B cell (primary cell): ENCODE measurements at regions not wholly inside any gene's neighbourhood (a gene's known extent, or its start where the extent isn't known, plus 50 kb on each side); places are given as distances from the start of the nearest gene placed in this dataset.
"Not testable (repeated sequence)": the region's sequence is repeated elsewhere in the genome, so short reads cannot be mapped to it uniquely, and the experiment has no call there.

Experiments used
- ATAC-seq: fragments of 200-7000 bp; cut with Tn5 transposase; one replicate; pipeline ENCODE4 v1.10.0; 2021; ENCODE audit warnings: low read depth, mild to moderate bottlenecking, moderate number of reproducible peaks, moderate library complexity
- CTCF ChIA-PET: fragments of 350-600 bp; sonication (Branson Sonifier 250); formaldehyde crosslinking; loops from one replicate; lab custom pipeline; 2021; ENCODE audit warnings: antibody characterized with exemption, inconsistent platforms; lab: Charles Lee
- POLR2A ChIA-PET: fragments of 350-600 bp; sonication (Branson Sonifier 250); formaldehyde crosslinking; loops from one replicate; lab custom pipeline; 2021; ENCODE audit warnings: antibody characterized with exemption; lab: Charles Lee
- DNase-seq: peaks from one replicate; pipeline ENCODE4 v3.0.0; 2013
- H2AFZ ChIP-seq: 2 replicates; pipeline ENCODE4 v1.6.1; 2012; ENCODE audit warnings: mild to moderate bottlenecking, low read depth, low read length; ENCODE audit not compliant: insufficient read depth, poor library complexity, severe bottlenecking
- H3K27ac ChIP-seq, 2 donors: 1 replicate in 1 of 2; 2 replicates in 1 of 2; pipeline ENCODE4 v1.5.1; 2012 to 2013; ENCODE audit warnings: low read length in 2 of 2, mild to moderate bottlenecking in 2 of 2, moderate library complexity in 1 of 2
- H3K27me3 ChIP-seq, 4 experiments: fragments of 200-600 bp in 1 of 4; sonication (generic) in 1 of 4; replicated peaks in 1 of 4; 1 replicate in 2 of 4; 2 replicates in 2 of 4; pipeline versions ENCODE4 v1.6.1 to v1.7.0; 2013 to 2016; ENCODE audit warnings: low read length in 3 of 4, mild to moderate bottlenecking in 2 of 4, mixed read lengths in 1 of 4, moderate library complexity in 1 of 4; ENCODE audit not compliant: insufficient read depth in 4 of 4, control insufficient read depth in 3 of 4; ENCODE audit errors: control extremely low read depth in 1 of 4
- H3K36me3 ChIP-seq, 2 experiments: replicated peaks in 1 of 2; 1 replicate in 1 of 2; 2 replicates in 1 of 2; pipeline versions ENCODE4 v1.6.1 to v1.7.1; 2013; ENCODE audit warnings: low read length in 1 of 2; ENCODE audit not compliant: insufficient read depth in 2 of 2, control insufficient read depth in 1 of 2; ENCODE audit errors: control extremely low read depth in 1 of 2, extremely low read depth in 1 of 2
- H3K4me1 ChIP-seq, 2 donors: fragments of 200-600 bp in 1 of 2; sonication (generic) in 1 of 2; 1 replicate in 1 of 2; 2 replicates in 1 of 2; pipeline versions ENCODE4 v1.5.1 to v1.6.1; 2013 to 2017; ENCODE audit warnings: low read length in 2 of 2; ENCODE audit not compliant: control insufficient read depth in 2 of 2, insufficient read depth in 2 of 2
- H3K4me2 ChIP-seq: replicated peaks from 2 replicates; pipeline ENCODE3; 2012; ENCODE audit warnings: mild to moderate bottlenecking, low read depth, low read length; ENCODE audit not compliant: poor library complexity, severe bottlenecking
- H3K4me3 ChIP-seq, 5 experiments: fragments of 200-600 bp in 1 of 5; sonication (generic) in 1 of 5; 1 replicate in 3 of 5; 2 replicates in 2 of 5; pipeline versions ENCODE4 v1.5.1 to v1.7.0; 2011 to 2016; ENCODE audit warnings: low read length in 4 of 5, mild to moderate bottlenecking in 4 of 5, low read depth in 2 of 5, control low read depth in 1 of 5, moderate library complexity in 1 of 5; ENCODE audit not compliant: insufficient read depth in 1 of 5; ENCODE audit errors: control extremely low read depth in 1 of 5, extremely low read depth in 1 of 5
- H3K79me2 ChIP-seq: fragments of 200-600 bp; sonication (generic); one replicate; pipeline ENCODE4 v1.6.0; 2016; ENCODE audit warnings: low read length; ENCODE audit not compliant: control insufficient read depth, insufficient read depth
- H3K9ac ChIP-seq: fragments of 200-600 bp; sonication (generic); 2 replicates; pipeline ENCODE4 v1.6.1; 2017; ENCODE audit warnings: mild to moderate bottlenecking, low read length, moderate library complexity
- H3K9me3 ChIP-seq, 3 donors: one replicate each; pipeline versions ENCODE4 v1.6.1 to v1.7.1; 2013; ENCODE audit warnings: low read length in 2 of 3; ENCODE audit not compliant: control insufficient read depth in 2 of 3, insufficient read depth in 1 of 3; ENCODE audit errors: control extremely low read depth in 1 of 3
- H4K20me1 ChIP-seq: 2 replicates; pipeline ENCODE4 v1.6.0; 2012; ENCODE audit warnings: mild to moderate bottlenecking, low read length; ENCODE audit not compliant: insufficient read depth, control insufficient read depth, poor library complexity, severe bottlenecking
- H3K27ac Mint-ChIP-seq: one replicate; pipeline ENCODE4 v1.8.0; 2021; ENCODE audit warnings: mixed read lengths
- H3K27me3 Mint-ChIP-seq: one replicate; pipeline ENCODE4 v1.8.0; 2021; ENCODE audit warnings: mixed read lengths
- H3K4me1 Mint-ChIP-seq: one replicate; pipeline ENCODE4 v1.8.0; 2021; ENCODE audit warnings: mixed read lengths
- H3K4me3 Mint-ChIP-seq: one replicate; pipeline ENCODE4 v1.8.0; 2021; ENCODE audit warnings: mixed read lengths
- H3K9me3 Mint-ChIP-seq: one replicate; pipeline ENCODE4 v1.8.0; 2022; ENCODE audit warnings: mixed read lengths; ENCODE audit not compliant: insufficient read depth
- CTCF ChIP-seq: fragments of 200-600 bp; IDR thresholded peaks from one replicate; pipeline ENCODE4 v1.8.0; 2022; ENCODE audit warnings: antibody characterized with exemption, mild to moderate bottlenecking
- EZH2 ChIP-seq: IDR thresholded peaks from 2 replicates; pipeline ENCODE4 v1.6.1; 2012; ENCODE audit warnings: borderline replicate concordance, low read depth, mild to moderate bottlenecking, moderate library complexity, low read length; ENCODE audit not compliant: insufficient read depth, poor library complexity, severe bottlenecking
- WGBS: methylation state at CpG from one replicate; pipeline ENCODE4 v1.1.5; 2013; ENCODE audit warnings: missing lambda C conversion rate; ENCODE audit not compliant: insufficient coverage; 5-methylcytosine and 5-hydroxymethylcytosine counted together
- intact Hi-C: fragments of 100-400 bp; cut with micrococcal nuclease; formaldehyde crosslinking; loops from one replicate; pipeline ENCODE4 v1.10.0; 2022

DNA sequence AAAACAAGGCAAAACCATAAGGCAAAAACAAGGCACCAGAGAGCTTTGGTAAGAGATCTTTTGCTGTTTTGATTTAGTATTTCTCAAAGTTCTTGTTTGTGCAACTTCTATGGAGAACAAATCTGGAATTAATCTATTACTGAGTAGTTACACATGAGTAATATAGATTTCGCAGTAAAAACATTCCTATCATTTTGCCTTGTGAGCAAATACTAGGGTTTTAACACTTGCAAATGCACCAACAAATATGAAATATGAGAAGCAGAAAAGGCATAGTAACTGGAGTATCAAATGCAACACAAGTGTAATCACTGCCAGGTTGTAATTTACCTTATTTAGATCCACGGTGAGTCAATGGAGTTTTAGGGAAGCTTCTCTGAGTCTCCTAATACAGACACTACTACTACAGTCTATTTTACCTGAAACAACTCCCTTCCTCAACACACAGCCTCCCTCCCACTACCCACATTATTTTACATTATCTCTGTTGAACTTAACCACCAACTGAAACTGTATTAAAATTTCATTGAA lies 324.1 kb downstream of the FLRT2 start:
- Histone ChIP-seq H3K4me3 (no peak overlapping the region), H3K9ac (no peak overlapping the region), H3K27ac (no peak overlapping the region), H4K20me1 (no peaks in the 10 kb centered on the region), H3K4me2 (no peak overlapping the region), H3K9me3 (no peaks in the 10 kb centered on the region), H3K27me3 (no peaks in the 10 kb centered on the region), H3K4me1 (no peaks in the 10 kb centered on the region), H3K36me3 (no peaks in the 10 kb centered on the region), H2AFZ (no peak overlapping the region), H3K79me2 (no peaks in the 10 kb centered on the region)
- H3K4me3 Mint-ChIP-seq = no peak overlapping the region
- TF ChIP-seq EZH2 (no peak), CTCF (no peak)
- H3K27me3 Mint-ChIP-seq = no peaks in the 10 kb centered on the region
- H3K9me3 Mint-ChIP-seq = peaks cover 2% of the 10 kb centered on the region
- H3K4me1 Mint-ChIP-seq = no peaks in the 10 kb centered on the region
- POLR2A ChIA-PET = no interaction called here
- intact Hi-C loops = no loop called here
- CTCF ChIA-PET = no interaction called here
- DNase-seq (no peak), ATAC-seq (no peak)
- WGBS = no CpG with 5 or more reads among the region's 2 CpGs
- H3K27ac Mint-ChIP-seq = no peak overlapping the region

DNA sequence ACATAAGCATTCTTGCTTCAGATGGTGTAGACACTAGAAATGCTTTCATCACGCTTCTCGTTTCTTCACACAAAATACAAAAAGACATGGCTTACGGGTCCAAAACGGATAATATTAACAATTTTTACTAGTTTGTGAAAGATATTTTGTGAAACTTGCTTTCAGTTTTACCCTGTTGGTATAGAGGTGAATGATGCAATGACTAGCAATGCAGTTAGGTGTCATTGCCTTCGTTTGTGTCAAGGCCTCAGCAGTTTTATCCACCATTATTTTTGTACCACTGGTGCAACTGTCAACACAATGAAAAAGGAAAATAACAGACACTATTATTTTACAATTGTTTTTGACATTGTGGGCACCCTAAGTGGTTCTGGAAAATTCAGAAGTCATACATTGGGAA lies 323.0 kb downstream of the FLRT2 start:
- Mint-ChIP-seq H3K4me3 (no peak overlapping the region), H3K27ac (no peak overlapping the region), H3K27me3 (no peaks in the 10 kb centered on the region), H3K4me1 (no peaks in the 10 kb centered on the region), H3K9me3 (peaks cover 2% of the 10 kb centered on the region)
- no CpG with 5 or more reads among the region's 5 CpGs for WGBS
- TF ChIP-seq EZH2 (no peak), CTCF (no peak)
- no peak for DNase-seq
- intact Hi-C loops = no loop called here
- no peak overlapping the region for H3K9ac ChIP-seq
- CTCF ChIA-PET = no interaction called here
- no peak overlapping the region for H2AFZ ChIP-seq
- no peak overlapping the region for H3K27ac ChIP-seq
- POLR2A ChIA-PET = no interaction called here
- no peaks in the 10 kb centered on the region for H3K36me3 ChIP-seq
- no peaks in the 10 kb centered on the region for H3K79me2 ChIP-seq
- no peaks in the 10 kb centered on the region for H3K27me3 ChIP-seq
- H3K4me3 ChIP-seq = no peak overlapping the region
- H3K9me3 ChIP-seq = no peaks in the 10 kb centered on the region
- H3K4me2 ChIP-seq = no peak overlapping the region
- ATAC-seq = no peak
- H4K20me1 ChIP-seq = no peaks in the 10 kb centered on the region
- no peaks in the 10 kb centered on the region for H3K4me1 ChIP-seq

DNA sequence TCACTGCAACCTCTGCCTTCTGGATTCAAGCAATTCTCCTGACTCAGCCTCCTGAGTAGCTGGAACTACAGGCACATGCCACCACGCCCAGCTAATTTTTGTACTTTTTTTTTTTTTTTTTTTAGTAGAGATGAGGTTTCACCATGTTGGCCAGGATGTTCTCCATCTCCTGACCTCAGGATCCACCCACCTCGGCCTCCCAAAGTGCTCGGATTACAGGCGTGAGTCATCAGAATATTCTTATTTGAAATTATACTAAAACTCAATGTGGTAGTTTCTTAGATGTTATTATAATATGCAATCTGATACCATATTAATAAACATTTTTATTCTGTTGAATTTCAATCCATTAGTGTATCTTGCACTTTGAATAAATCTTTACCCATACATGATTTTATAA lies 322.2 kb downstream of the FLRT2 start:
- H3K4me1 ChIP-seq, H3K27ac ChIP-seq, DNase-seq, H3K9ac ChIP-seq, H3K9me3 Mint-ChIP-seq, H4K20me1 ChIP-seq, H3K4me2 ChIP-seq, H3K4me3 ChIP-seq, H3K36me3 ChIP-seq, POLR2A ChIA-PET, ATAC-seq, H3K9me3 ChIP-seq, H3K27me3 Mint-ChIP-seq, H3K27ac Mint-ChIP-seq, H3K27me3 ChIP-seq, CTCF ChIA-PET, H3K4me1 Mint-ChIP-seq, intact Hi-C loops, H2AFZ ChIP-seq, H3K79me2 ChIP-seq, H3K4me3 Mint-ChIP-seq: not testable (repeated sequence)
- WGBS = no CpG with 5 or more reads among the region's 4 CpGs
